SK-N-SH (cell line): ENCODE measurements at regions not wholly inside any gene's neighbourhood (a gene's known extent, or its start where the extent isn't known, plus 50 kb on each side); places are given as distances from the start of the nearest gene placed in this dataset.

Source experiments
- CTCF ChIA-PET: fragments of 300-600, 350-600 bp; formaldehyde crosslinking; extraction: SDS; loops from one replicate; lab custom pipeline; 2021; lab: Yijun Ruan, JAX
- POLR2A ChIA-PET: fragments of 350-600 bp; sonication (Branson Sonifier 250); formaldehyde crosslinking; extraction: SDS; loops from one replicate; lab custom pipeline; 2020; ENCODE audit warnings: antibody characterized with exemption, inconsistent platforms; lab: Yijun Ruan, JAX
- DNase-seq: peaks from one replicate; pipeline ENCODE4 v3.0.0; 2012
- H2AFZ ChIP-seq: fragments of 200-600 bp; sonication (generic); 2 replicates; pipeline ENCODE4 v1.8.1; 2016; ENCODE audit warnings: antibody characterized with exemption, mild to moderate bottlenecking, low read depth
- H3F3A ChIP-seq: fragments of 200-600 bp; sonication (generic); replicated peaks from 2 replicates; pipeline ENCODE3; 2016; ENCODE audit warnings: antibody characterized with exemption, mild to moderate bottlenecking; ENCODE audit not compliant: insufficient read depth
- H3K27ac ChIP-seq, 2 experiments: fragments of 200-500 bp in 1 of 2; fragments of 200-600 bp in 1 of 2; sonication (Bioruptor generic) in 1 of 2; sonication (generic), shearing (Covaris generic) in 1 of 2; 2 replicates each; pipeline versions ENCODE4 v1.5.1 to v1.6.1; 2014 to 2016; ENCODE audit warnings: low read depth in 2 of 2, inconsistent platforms in 1 of 2, low read length in 1 of 2, mild to moderate bottlenecking in 1 of 2, mixed read lengths in 1 of 2
- H3K27me3 ChIP-seq: fragments of 200-600 bp; sonication (generic), shearing (Covaris generic); 2 replicates; pipeline ENCODE4 v1.6.1; 2016; ENCODE audit warnings: mixed run types; ENCODE audit not compliant: insufficient read depth
- H3K36me3 ChIP-seq, 2 experiments: fragments of 200-500 bp in 1 of 2; fragments of 200-600 bp in 1 of 2; sonication (Bioruptor generic) in 1 of 2; sonication (generic) in 1 of 2; replicated peaks in 1 of 2; 2 replicates each; pipeline versions ENCODE3 to v1.5.1; 2014 to 2016; ENCODE audit warnings: low read length in 1 of 2, mild to moderate bottlenecking in 1 of 2; ENCODE audit not compliant: insufficient read depth in 2 of 2, control insufficient read depth in 1 of 2
- H3K4me1 ChIP-seq, 2 experiments: fragments of 200-500 bp in 1 of 2; fragments of 200-600 bp in 1 of 2; sonication (Bioruptor generic) in 1 of 2; sonication (generic), shearing (Covaris generic) in 1 of 2; 2 replicates each; pipeline versions ENCODE4 v1.5.1 to v1.6.1; 2014 to 2016; ENCODE audit warnings: low read depth in 1 of 2, low read length in 1 of 2, mixed run types in 1 of 2; ENCODE audit not compliant: insufficient read depth in 2 of 2, control insufficient read depth in 1 of 2
- H3K4me2 ChIP-seq: fragments of 200-600 bp; sonication (generic), shearing (Covaris generic); 2 replicates; pipeline ENCODE4 v1.6.1; 2017; ENCODE audit warnings: mixed run types
- H3K4me3 ChIP-seq, 2 experiments: fragments of 200-500 bp in 1 of 2; fragments of 200-600 bp in 1 of 2; sonication (Bioruptor generic) in 1 of 2; sonication (generic), shearing (Covaris generic) in 1 of 2; 2 replicates each; pipeline versions ENCODE4 v1.5.1 to v1.8.1; 2014 to 2016; ENCODE audit warnings: low read depth in 2 of 2, inconsistent platforms in 1 of 2, low read length in 1 of 2, mild to moderate bottlenecking in 1 of 2, mixed read lengths in 1 of 2, moderate library complexity in 1 of 2
- H3K79me2 ChIP-seq: fragments of 200-600 bp; sonication (generic); 2 replicates; pipeline ENCODE4 v1.8.1; 2017; ENCODE audit warnings: mild to moderate bottlenecking; ENCODE audit not compliant: insufficient read depth
- H3K9ac ChIP-seq: fragments of 200-600 bp; sonication (generic); 2 replicates; pipeline ENCODE4 v1.6.1; 2017; ENCODE audit warnings: mixed run types
- H3K9me2 ChIP-seq: fragments of 200-600 bp; sonication (generic); 2 replicates; pipeline ENCODE4 v1.6.1; 2017; ENCODE audit warnings: mixed run types
- H3K9me3 ChIP-seq: fragments of 200-600 bp; sonication (generic); 2 replicates; pipeline ENCODE4 v1.6.1; 2017; ENCODE audit warnings: mixed run types, mild to moderate bottlenecking, moderate library complexity
- H4K20me1 ChIP-seq: fragments of 200-600 bp; sonication (generic); 2 replicates; pipeline ENCODE4 v1.6.1; 2017; ENCODE audit warnings: mild to moderate bottlenecking, mixed run types; ENCODE audit not compliant: insufficient read depth
- CHD2 ChIP-seq: fragments of 150-350 bp; IDR thresholded peaks from 2 replicates; pipeline ENCODE4 v1.6.1; 2018; ENCODE audit warnings: low read length; ENCODE audit not compliant: partially characterized antibody
- ELF1 ChIP-seq: IDR thresholded peaks from 2 replicates; pipeline ENCODE4 v1.4.0; 2012
- EP300 ChIP-seq, 2 experiments: IDR thresholded peaks; 2 replicates each; pipeline versions ENCODE4 v1.4.0 to v1.6.1; 2012; ENCODE audit warnings: borderline replicate concordance in 1 of 2, low read depth in 1 of 2, low read length in 1 of 2
- EZH2phosphoT487 ChIP-seq: fragments of 200-600 bp; sonication (generic); IDR thresholded peaks from 2 replicates; pipeline ENCODE4 v1.6.1; 2017; ENCODE audit warnings: low read depth, mixed run types, mild to moderate bottlenecking, antibody characterized with exemption, moderate library complexity, borderline replicate concordance
- FOSL2 ChIP-seq: IDR thresholded peaks from 2 replicates; pipeline ENCODE4 v1.4.0; 2012; ENCODE audit warnings: low read depth, mild to moderate bottlenecking, moderate library complexity, borderline replicate concordance
- GABPA ChIP-seq: IDR thresholded peaks from 2 replicates; pipeline ENCODE4 v1.4.0; 2012; ENCODE audit warnings: low read depth, mild to moderate bottlenecking
- GATA2 ChIP-seq: sonication (generic); formaldehyde crosslinking; IDR thresholded peaks from 2 replicates; pipeline ENCODE4 v1.5.0; 2020; ENCODE audit warnings: mild to moderate bottlenecking, missing genetic modification reagents
- MEF2A ChIP-seq: IDR thresholded peaks from 2 replicates; pipeline ENCODE4 v1.4.0; 2012; ENCODE audit warnings: low read depth, borderline replicate concordance
- PBX3 ChIP-seq: IDR thresholded peaks from 2 replicates; pipeline ENCODE4; 2012
- POLR2AphosphoS5 ChIP-seq: IDR thresholded peaks from 2 replicates; pipeline ENCODE4 v1.6.1; 2012; ENCODE audit warnings: low read depth, low read length
- RCOR1 ChIP-seq: fragments of 150-350 bp; IDR thresholded peaks from 2 replicates; pipeline ENCODE4 v1.6.1; 2017; ENCODE audit warnings: antibody characterized with exemption, low read length
- REST ChIP-seq: IDR thresholded peaks from 2 replicates; pipeline ENCODE4 v1.6.1; 2012; ENCODE audit warnings: mild to moderate bottlenecking, low read depth, low read length, moderate library complexity
- RFX5 ChIP-seq: IDR thresholded peaks from 2 replicates; pipeline ENCODE4 v1.6.1; 2012; ENCODE audit warnings: mild to moderate bottlenecking, improper control_type of control experiment, low read length
- SIN3A ChIP-seq: IDR thresholded peaks from 2 replicates; pipeline ENCODE4 v1.6.1; 2012; ENCODE audit warnings: low read depth, mild to moderate bottlenecking, low read length, moderate library complexity, borderline replicate concordance
- WGBS: methylation state at CpG from one replicate; pipeline ENCODE4 v1.1.6; 2017; ENCODE audit warnings: low lambda C conversion rate; 5-methylcytosine and 5-hydroxymethylcytosine counted together
- TF ChIP-seq, protein P1 (sequence below): fragments of 150-350 bp; IDR thresholded peaks from 2 replicates; pipeline ENCODE4 v1.6.1; 2017; ENCODE audit warnings: antibody characterized with exemption, low read length, low read depth, borderline replicate concordance
- TF ChIP-seq, protein P2 (sequence below): fragments of 150-350 bp; IDR thresholded peaks from 2 replicates; pipeline ENCODE4 v1.6.1; 2016; ENCODE audit warnings: mild to moderate bottlenecking, low read depth, low read length
- TF ChIP-seq, protein P3 (sequence below): IDR thresholded peaks from 2 replicates; pipeline ENCODE4 v1.4.0; 2012; ENCODE audit warnings: low read depth, borderline replicate concordance
- TF ChIP-seq, protein P4 (sequence below): IDR thresholded peaks from 2 replicates; pipeline ENCODE4 v1.4.0; 2012; ENCODE audit warnings: low read depth

DNA sequence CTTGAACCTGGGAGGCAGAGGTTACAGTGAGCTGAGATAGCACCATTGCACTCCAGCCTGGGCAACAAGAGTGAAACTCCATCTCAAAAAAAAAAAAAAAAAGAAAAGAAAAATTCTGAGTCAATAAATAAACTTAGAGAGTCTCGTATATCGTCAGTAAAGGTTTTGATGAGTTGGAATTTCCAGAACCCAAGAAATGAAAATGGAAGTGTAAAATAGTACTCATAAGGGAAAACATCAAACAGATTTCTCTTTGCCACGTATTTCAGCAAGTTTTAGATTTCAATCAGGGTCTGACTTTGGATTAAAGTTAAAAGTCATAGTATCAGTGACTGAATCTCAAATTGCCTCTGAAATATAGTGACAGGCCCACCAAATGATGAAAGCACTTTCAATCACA lies 71.4 kb upstream of the SPOPL start:
- Histone ChIP-seq H3K9me2 (no peaks in the 10 kb centered on the region), H3K36me3 (peaks cover 0 to 3% of the 10 kb centered on the region in 2 experiments), H3K9ac (no peak overlapping the region), H4K20me1 (no peaks in the 10 kb centered on the region), H3F3A (no peaks in the 10 kb centered on the region), H3K27ac (no peak overlapping the region), H3K79me2 (no peaks in the 10 kb centered on the region), H3K27me3 (no peaks in the 10 kb centered on the region), H3K4me3 (no peak overlapping the region), H3K4me2 (no peak overlapping the region), H3K4me1 (peaks cover 0 to 11% of the 10 kb centered on the region in 2 experiments; a peak in 2 of 4 replicates), H3K9me3 (no peaks in the 10 kb centered on the region), H2AFZ (no peak overlapping the region)
- WGBS = 85% methylated on average over 3 of the region's 3 CpGs
- ChIA-PET CTCF (no interaction called here), POLR2A (no interaction called here)
- TF ChIP-seq POLR2AphosphoS5 = no peak
- TF ChIP-seq, protein P1, sequence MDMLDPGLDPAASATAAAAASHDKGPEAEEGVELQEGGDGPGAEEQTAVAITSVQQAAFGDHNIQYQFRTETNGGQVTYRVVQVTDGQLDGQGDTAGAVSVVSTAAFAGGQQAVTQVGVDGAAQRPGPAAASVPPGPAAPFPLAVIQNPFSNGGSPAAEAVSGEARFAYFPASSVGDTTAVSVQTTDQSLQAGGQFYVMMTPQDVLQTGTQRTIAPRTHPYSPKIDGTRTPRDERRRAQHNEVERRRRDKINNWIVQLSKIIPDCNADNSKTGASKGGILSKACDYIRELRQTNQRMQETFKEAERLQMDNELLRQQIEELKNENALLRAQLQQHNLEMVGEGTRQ = no peak
- TF ChIP-seq, protein P2, sequence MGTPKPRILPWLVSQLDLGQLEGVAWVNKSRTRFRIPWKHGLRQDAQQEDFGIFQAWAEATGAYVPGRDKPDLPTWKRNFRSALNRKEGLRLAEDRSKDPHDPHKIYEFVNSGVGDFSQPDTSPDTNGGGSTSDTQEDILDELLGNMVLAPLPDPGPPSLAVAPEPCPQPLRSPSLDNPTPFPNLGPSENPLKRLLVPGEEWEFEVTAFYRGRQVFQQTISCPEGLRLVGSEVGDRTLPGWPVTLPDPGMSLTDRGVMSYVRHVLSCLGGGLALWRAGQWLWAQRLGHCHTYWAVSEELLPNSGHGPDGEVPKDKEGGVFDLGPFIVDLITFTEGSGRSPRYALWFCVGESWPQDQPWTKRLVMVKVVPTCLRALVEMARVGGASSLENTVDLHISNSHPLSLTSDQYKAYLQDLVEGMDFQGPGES = no peak
- no peak for TF ChIP-seq RFX5
- no peak for TF ChIP-seq GABPA
- TF ChIP-seq ELF1 = no peak
- TF ChIP-seq RCOR1 = no peak
- TF ChIP-seq, protein P3, sequence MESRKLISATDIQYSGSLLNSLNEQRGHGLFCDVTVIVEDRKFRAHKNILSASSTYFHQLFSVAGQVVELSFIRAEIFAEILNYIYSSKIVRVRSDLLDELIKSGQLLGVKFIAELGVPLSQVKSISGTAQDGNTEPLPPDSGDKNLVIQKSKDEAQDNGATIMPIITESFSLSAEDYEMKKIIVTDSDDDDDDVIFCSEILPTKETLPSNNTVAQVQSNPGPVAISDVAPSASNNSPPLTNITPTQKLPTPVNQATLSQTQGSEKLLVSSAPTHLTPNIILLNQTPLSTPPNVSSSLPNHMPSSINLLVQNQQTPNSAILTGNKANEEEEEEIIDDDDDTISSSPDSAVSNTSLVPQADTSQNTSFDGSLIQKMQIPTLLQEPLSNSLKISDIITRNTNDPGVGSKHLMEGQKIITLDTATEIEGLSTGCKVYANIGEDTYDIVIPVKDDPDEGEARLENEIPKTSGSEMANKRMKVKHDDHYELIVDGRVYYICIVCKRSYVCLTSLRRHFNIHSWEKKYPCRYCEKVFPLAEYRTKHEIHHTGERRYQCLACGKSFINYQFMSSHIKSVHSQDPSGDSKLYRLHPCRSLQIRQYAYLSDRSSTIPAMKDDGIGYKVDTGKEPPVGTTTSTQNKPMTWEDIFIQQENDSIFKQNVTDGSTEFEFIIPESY = no peak
- TF ChIP-seq, protein P4, sequence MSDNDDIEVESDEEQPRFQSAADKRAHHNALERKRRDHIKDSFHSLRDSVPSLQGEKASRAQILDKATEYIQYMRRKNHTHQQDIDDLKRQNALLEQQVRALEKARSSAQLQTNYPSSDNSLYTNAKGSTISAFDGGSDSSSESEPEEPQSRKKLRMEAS = no peak
- no peak for TF ChIP-seq FOSL2
- no peak for TF ChIP-seq MEF2A
- TF ChIP-seq GATA2 (CRISPR knock-in tag) = no peak
- no peak for DNase-seq

DNA sequence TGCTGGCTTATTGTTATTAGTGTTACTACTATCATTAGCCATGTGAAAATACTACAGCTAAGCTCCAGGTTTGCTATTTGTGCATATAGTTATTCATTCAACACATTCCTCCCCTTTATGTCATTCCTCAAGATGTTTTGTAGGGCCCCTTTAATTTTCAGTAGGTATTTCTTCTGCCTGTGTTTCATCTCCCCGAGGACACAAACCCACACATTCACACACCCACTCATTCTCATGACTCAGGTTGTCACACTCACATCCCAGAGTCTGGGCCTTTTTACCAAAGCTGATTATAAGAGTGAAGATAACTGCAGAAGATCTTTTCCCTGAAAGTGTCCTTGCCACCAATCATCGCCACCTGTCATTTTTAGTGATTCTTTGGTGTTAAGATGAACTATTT lies 68.6 kb upstream of the SPOPL start:
- H2AFZ ChIP-seq = no peak overlapping the region
- ChIA-PET POLR2A (no interaction called here), CTCF (interaction anchor here (1.1 kb wide), 1 partner anchor 60 kb away, joined by 3 read pairs; no protein-coding TSS in a partner anchor)
- H3K9me2 ChIP-seq = no peaks in the 10 kb centered on the region
- H3F3A ChIP-seq = no peaks in the 10 kb centered on the region
- no peak overlapping the region for H3K4me2 ChIP-seq
- no peaks in the 10 kb centered on the region for H3K27me3 ChIP-seq
- no peaks in the 10 kb centered on the region for H3K79me2 ChIP-seq
- no peak overlapping the region for H3K27ac ChIP-seq
- 56% methylated on average over 2 of the region's 2 CpGs for WGBS
- no peaks in the 10 kb centered on the region for H4K20me1 ChIP-seq
- H3K9ac ChIP-seq = no peak overlapping the region
- no peaks in the 10 kb centered on the region for H3K9me3 ChIP-seq
- H3K4me1 ChIP-seq = peaks cover 0 to 11% of the 10 kb centered on the region in 2 experiments; a peak in 2 of 4 replicates
- DNase-seq = no peak
- H3K36me3 ChIP-seq = no peaks in the 10 kb centered on the region
- H3K4me3 ChIP-seq = no peak overlapping the region
- no peak for TF ChIP-seq ELF1
- TF ChIP-seq GABPA = no peak
- TF ChIP-seq EZH2phosphoT487 = no peak
- TF ChIP-seq RCOR1 = no peak
- no peak for TF ChIP-seq EP300 (IDR thresholded peaks at IDR 0.05; ENCODE audit: borderline replicate concordance in 1 of 2, low read depth in 1 of 2, low read length in 1 of 2)
- no peak for TF ChIP-seq POLR2AphosphoS5
- no peak for TF ChIP-seq MEF2A
- no peak for TF ChIP-seq PBX3
- no peak for TF ChIP-seq SIN3A
- no peak for TF ChIP-seq FOSL2
- no peak for TF ChIP-seq CHD2
- TF ChIP-seq REST = no peak
